GM18861 (cell line): ENCODE measurements at regions not wholly inside any gene's neighbourhood (a gene's known extent, or its start where the extent isn't known, plus 50 kb on each side); places are given as distances from the start of the nearest gene placed in this dataset.

ENCODE experiments used
- ATAC-seq: cut with Tn5 transposase; IDR thresholded peaks from one replicate; pipeline ENCODE4 v1.9.1; 2021; ENCODE audit not compliant: unreplicated experiment

DNA sequence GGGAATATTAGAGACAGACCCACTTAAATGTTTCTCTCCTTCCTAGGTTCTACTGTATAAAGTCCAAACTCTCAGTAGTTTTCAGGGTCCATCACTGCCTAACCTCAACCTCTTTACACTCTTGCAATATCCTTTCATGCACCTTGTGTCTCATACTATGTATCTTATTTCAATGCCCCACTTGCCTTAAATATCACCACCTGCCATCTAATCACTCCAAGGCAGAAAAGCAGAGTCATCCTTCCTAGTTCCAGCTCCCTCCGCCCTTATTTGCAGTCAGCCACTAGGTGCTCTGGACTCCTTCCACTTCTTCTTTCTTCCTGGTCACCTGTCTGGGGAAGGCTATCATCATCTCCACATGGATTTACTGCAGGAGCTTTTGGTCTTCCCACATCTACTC, 322.0 kb downstream of the MFSD1 start:
- no peak for ATAC-seq

DNA sequence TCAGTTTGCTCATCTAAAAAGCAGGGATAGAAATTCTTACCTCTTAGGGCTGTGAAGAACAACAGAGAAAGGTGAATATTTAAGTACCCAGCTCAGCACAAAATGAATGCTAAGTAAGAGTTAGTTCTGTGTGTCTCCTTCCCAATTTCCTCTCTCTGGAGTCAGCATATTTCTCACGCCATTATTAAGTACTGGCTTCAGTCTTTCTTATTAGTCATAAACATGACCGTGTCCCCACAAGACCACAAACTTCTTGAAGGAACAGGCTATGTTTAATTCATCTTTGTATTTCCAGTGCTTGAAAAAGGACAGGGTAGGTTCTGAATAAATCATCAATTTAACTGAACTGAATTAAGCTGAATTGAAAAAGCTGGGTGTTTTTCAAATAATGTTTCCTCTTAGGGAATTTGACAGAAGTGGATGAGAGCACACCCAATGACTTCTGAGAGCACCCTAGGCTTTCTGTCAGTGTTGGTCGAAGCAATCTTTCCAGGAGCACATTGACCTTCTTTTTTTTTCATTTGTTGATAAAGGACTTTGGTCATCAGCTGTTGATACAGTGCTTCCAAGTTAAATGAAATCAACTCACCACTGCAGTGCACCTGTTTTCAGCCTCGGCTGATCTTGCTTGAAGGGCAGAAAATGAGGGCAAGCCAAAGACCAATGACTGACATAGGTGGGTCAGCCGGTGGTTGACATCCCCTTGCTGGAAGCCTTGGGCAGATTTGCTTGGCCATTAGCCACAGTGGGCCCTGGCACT, 324.6 kb downstream of the MFSD1 start:
- ATAC-seq: no peak

DNA sequence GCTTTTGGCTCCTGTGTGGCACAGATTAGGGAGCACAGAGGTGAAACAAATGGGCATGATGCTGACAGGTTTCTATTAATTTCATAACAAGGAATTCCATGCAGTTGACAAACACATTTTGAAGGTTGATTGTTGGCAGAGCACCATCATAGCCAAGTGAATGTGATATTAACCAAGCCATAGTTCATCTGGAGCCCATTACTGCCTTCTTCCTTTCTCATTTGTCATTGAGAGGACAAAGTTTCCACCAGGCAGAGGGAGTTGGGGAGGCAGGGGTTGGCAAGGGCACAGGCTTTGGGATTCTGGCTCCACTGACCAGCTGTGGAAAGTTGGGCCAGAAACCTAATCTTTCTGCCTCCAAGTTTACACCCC, 325.2 kb downstream of the MFSD1 start:
- ATAC-seq: no peak

DNA sequence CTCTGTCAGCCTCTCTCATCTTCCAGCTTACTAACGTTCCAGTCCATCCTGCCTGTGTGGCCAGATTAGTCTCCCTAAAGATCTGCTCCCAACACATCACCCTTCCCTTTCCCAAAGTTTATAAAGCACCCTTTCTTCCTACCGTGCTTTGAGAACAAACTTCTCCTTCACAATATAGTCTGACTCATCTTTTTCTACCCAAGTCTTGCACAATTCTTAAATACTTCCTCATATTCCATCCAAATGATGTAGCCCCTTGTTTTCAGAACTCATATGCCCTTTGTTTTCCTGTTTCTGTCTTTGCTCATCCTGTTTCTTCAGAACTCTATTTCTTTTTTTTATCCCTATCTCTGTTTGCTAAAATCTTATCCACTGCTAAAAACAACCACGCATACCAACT, 326.8 kb downstream of the MFSD1 start:
- ATAC-seq: no peak

DNA sequence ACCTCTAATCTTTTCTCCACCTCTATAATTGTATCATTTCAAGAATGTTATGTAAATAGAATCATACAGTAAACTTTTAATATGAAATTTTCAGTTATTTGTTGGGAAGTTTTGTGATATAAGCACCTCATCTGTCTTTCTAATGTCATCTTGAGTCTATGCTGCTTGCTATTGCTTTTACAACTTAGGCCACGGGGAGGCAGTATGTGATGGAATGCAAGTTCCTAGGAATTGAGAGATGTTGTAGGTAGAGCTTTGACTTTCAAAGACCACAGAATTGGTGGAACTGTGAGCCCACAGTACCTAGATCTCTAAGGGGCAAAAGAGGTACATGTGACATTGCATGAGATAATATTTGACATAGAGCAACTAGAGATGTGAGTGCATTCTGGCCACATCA, 328.3 kb downstream of the MFSD1 start:
- no peak for ATAC-seq

DNA sequence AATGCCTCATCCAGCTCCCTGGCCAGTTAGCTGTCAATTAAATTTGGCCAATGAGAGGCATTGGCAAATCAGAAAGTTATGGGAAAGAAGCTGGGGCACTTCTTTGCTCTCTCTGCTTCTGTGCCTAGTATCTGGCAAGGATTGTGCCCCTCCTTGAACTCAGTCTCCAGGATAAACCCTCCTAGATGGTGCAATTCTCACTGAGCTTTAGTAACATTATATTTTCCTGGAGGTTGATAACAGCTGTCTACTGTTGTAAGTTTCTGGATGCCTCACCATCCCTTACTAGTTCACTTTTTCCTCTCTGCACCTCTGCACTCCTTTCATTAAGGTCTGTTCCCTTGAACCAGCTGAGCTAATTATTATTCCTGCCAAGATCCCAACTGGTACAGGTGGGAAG, 329.5 kb downstream of the MFSD1 start:
- no peak for ATAC-seq

DNA sequence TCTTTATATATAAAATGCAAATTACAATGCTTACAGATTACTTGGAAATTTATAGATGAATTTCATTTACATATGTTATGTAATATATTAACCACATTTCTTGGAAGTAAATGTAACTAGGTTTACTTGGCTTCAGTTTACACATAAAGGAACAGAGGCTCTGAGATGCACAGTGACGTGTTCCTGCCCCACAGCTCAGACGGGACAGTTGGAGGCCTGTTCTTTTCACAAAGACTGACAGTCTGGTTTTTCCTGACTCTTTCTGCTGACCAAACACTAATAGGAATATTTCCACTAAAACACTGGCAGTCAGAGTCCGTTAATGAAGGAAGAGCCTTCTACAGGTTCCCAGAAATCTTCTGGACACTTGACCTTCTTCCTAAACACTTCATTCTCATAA, 336.1 kb downstream of the MFSD1 start:
- ATAC-seq: no peak

DNA sequence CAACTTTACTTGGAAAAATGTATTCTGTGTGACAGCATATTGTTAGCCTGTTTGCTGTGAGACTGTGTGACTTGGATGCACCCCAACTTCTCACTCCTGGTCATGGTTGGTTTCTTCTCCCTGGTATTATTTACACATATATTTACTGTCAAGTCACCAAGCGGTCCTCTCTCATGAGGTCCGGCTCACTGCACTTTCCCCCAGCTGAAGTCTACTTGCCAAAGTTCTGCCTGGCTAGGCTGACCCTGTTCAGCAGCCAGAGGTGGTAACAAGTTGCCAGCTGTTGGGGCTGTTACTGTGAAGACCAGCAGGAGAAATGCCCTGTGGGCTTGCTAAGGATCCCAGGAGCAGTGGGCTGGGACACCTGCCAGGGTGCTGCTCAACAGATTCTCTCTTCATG, 337.5 kb downstream of the MFSD1 start:
- ATAC-seq: no peak

DNA sequence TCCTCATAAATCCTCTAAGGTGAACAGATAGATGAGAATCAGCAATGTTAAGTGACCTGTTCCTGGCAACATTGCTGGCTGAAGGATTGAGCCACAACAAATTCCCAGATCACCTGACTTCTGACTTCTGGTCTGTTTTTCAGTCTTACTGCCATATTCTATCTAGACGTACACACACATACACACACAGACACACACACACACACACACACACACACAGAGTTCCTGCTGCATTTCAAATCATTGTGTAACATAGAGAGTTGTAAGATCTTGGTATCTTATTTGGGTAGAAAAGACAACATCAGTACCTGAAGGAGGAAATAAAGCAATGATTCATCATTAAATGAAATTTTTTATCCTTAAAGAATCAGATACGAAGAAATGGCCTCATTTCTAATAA, 342.6 kb downstream of the MFSD1 start:
- ATAC-seq: no peak

DNA sequence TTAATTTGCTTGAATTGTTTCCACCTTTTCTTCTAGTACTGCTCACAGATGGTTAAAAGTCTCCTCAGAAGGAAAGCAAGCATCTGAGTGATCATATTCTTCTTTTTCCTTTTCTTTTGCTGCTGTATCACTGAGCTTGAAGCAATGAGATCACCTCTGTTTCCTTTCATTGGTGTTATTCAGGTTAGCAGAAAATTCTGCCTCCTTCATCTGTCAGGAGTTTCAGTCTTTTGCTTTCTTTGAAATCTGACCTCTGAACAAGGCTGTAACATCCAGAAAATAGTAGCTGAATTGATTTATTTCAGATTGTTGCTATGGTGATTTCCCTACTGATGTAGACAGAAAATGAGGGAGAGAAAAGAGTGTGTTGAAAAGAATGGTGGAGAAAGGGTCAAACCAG, 343.0 kb downstream of the MFSD1 start:
- ATAC-seq: no peak

DNA sequence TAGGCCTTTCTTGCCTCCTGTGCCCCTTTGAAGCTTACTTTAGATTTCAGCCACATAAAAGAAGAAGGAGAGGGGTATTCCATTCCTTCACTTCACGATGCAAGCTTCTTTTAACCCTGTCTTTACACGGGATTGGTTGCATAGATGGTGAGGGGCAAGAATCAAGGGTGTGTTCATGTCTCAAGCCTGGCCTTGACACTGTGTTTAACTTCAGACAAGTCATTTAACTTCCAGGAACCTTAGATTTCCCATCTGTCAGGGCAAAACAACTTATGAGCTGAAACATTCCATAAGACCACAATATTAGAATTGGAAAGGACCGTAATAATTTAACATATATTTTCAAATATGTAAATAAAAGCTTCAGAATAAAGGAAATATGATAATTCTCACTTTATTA, 344.5 kb downstream of the MFSD1 start:
- no peak for ATAC-seq

DNA sequence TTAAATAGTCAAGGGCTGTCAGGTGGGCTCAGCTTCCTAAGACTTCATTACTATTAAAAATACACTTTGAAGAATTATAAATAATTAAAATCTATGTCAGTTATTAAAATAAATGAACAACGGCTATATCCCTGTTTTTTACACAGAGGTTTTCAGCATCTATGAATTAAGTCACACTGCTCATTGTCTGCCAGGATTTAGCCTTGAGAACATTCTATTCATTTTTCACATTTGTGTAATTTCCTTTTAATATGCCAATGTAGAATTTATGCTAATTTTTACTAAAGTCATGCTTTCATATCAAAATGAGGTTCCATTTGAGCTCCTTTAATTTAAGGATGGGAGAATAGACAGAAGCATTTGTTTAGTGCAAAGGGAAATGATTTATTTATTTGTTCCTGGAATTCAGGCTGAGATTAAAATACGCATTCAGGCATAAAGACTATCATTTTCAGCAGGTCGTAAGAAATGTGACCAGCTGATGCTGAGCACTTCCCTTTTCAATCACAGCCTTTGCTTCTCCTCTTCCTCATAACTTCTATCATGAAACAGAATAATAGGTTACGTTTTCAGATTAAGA, 345.1 kb downstream of the MFSD1 start:
- no peak for ATAC-seq

DNA sequence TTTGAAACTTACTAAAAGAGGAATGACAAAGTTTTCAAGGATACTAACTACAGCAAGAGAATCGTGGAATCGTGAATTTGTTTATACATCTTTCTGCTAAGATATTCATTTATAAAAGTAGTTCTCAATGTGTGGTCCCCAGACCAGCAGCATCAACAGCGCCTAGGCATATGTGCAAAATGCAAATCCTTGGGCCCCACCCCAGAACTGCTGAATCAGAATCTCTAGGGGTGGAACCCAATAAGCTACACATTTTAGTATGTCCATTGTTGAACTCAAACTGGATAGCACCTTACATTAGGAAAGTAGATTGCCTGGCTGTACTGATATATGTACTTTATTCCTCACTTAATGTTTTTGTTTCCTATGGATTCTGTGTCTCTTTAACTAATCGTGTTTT, 346.0 kb downstream of the MFSD1 start:
- no peak for ATAC-seq

DNA sequence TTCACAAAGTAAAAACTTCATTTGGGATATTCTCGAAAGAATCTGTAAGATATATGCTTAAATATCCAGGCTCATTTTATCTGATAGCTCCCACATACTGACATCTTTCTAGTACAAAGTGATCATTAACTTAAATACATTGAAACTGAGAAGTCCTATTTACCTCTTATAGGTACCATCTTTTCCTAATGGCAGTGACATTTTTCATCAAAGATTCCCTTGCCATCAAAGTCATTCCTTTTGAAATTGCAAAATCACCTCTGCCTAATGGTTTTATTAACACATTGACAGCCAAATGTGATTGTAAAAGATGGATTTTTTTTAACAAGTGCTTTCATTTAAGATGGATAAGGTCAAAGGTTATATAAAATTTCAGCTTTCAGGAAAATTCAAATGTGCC, 346.6 kb downstream of the MFSD1 start:
- no peak for ATAC-seq

DNA sequence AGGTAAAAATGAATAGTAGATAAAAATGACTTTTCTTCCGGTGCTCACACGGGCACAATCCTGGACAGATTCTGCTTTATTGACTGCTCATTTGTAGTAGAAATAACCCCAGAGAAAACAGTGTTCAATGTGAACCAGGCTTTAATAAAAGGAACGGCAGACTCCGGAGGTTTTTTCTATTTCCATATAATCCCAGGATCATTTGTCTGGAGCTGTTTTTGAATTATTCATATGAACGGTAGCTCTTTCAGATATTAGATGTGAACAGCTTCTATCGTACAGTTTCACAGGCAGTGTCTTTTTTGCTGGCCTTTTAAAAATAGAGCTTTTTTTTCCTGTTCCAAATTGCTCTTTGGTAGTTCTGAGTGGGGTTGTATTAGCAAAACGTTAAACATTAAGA, 347.3 kb downstream of the MFSD1 start:
- ATAC-seq: no peak

DNA sequence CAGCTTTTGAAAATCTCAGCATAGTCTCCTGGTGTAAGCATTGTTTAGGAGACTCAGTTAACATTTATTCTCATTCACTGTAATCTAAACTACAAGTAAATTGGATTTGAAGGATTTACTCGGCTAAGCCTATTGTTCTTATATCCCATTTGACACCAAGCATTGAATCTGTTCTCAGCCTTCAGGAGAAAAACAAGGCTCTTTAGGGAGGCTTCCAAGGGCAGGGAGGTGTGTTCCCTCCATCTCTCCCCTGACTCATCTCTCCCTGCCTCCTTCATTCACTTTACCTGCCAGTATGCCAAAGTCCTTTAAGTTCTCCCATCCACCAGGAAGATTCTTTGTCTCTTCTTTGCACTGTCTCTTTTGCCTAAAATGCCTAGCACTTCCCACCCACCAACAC, 347.8 kb downstream of the MFSD1 start:
- ATAC-seq: no peak

DNA sequence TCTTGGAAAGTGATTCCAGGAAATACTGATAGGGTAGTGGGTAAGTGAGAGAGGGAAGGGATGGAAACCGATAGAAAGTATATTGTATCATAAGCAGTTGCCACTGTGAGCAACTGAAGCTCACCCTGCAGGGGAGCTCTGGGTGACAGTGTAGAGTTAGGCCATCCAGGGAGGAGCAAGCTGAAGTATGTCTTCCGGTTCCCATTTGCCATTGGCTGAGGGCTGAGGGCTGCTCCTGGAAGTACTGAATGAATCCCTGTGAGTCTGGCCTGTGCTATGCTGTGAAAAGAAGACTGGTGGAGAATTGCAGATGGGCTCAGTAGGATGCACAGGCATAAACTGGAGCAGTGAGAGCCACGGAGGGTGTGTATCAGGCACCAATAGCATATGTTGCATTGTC, 348.3 kb downstream of the MFSD1 start:
- no peak for ATAC-seq

DNA sequence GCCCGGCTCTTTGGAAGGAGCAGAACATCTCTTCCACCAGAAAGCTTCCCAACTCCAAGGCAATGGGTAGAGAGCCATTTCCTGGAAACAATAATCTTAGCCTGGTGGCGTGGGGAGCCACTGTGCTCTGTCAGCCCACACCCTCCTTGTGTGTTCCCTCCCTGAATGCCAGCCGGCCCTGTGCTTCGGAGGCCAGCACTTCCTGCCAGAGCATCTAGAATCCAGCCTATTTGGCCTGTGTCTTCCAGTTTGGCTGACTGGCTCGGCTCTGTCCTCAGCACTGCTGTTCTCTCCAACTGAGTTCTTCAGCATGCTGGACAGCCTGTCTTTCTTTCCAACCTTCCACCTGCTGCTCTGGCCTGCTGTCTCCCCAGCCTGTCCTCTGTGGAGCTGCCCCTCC, 349.3 kb downstream of the MFSD1 start:
- ATAC-seq: no peak

DNA sequence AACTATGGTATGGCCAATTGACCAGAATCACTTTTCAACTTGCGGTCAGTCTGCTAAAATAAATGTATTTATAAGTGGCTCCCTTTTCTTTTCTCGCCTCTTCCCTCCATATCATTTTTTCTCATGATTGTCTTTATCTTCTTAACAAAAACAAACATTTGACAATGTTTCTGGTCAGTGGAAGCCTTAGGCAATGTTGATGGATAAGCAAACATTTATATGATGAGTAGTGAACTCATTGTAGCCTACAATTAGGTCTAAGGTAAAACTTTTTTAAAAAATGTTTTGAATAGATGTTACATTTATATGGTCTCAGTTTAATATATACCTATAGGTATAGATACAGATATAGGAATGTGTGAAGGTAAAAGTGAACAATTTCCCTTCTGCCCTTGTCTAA, 355.4 kb downstream of the MFSD1 start:
- no peak for ATAC-seq

DNA sequence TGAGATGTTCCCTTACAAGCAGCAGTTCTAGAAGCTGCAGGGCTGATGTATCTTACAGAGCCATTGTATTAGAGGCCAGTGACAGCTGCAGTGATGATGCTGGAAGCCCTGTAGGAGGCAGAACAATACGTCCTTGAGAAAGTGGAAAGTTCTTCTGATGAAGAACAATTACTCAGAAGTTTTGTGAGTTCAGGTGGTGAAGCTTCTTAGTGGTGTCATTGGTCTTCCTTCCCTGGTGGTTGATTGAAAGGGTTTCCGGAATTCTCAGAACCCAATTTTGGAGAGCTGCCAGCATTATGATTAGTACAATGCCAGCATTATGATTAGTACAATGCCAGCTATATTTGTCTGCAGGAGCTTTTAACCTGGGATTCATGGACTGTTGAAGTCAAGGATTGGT, 356.4 kb downstream of the MFSD1 start:
- ATAC-seq: no peak

DNA sequence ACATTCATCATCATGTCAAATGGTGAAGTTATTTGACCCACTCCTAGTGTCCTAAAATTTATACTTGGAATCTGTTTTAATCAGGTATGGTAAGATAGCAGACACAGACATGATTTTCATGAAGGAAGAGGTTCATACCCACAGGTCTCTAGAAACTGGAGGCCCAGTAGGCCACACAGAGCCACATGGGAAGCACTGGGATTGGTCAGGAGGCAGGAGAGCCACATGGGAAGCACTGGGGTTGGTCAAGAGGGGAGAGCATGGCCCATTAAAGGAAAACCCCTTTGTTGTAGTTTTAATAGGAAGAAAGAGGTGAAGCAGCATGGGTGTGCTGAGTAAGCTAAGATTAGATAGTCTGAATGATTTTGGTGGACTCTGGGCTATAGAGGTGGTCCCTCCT, 356.9 kb downstream of the MFSD1 start:
- ATAC-seq: no peak

DNA sequence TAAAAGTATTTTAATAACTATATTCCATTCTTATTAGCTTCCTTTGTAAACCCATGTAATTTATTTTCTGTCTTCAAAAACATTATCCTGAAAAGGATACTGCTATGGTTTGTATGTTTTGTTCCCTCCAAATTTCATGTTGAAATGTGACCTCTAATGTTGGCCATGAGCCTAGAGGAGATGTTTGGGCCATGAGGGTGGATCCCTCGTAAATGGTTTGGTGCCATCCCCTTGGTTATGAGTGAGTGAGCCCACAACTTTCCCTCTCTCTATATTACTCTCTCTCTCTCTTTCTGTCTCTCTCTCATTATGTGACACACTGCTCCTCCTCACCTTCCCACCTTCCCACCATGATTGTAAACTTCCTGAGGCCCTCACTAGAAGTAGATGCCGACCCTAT, 357.7 kb downstream of the MFSD1 start:
- no peak for ATAC-seq

DNA sequence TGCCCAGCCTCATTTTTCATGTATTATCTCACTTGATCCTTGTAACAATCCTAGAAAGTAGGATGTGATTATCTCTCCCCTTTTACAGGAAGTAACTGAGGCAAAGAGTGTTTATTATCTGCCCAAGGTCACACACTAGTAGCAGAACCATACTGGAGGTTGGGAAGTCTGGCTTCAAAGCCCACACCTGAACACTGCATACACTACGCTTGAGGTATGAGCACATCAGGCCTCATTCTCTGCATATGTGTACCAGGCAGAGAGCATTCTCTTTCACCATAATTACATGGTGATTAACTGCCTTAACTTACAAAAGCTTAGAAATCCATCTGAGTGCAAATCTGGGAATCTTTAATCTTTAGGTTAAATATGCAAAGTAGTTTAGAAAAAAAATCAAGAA, 361.8 kb downstream of the MFSD1 start:
- ATAC-seq: no peak
